Urinary bladder (tissue), 3 donors: ENCODE measurements at regions not wholly inside any gene's neighbourhood (a gene's known extent, or its start where the extent isn't known, plus 50 kb on each side); places are given as distances from the start of the nearest gene placed in this dataset.

ENCODE experiments used
- DNase-seq: peaks from one replicate; pipeline ENCODE4 v3.0.0-alpha.2; 2015; ENCODE audit errors: extremely low spot score
- H3K27ac ChIP-seq: one replicate; pipeline ENCODE4 v1.5.1; 2013; ENCODE audit warnings: low read depth, mild to moderate bottlenecking, moderate library complexity
- H3K36me3 ChIP-seq: one replicate; pipeline ENCODE4 v1.6.1; 2013; ENCODE audit warnings: mild to moderate bottlenecking, moderate library complexity; ENCODE audit not compliant: insufficient read depth
- H3K4me1 ChIP-seq: one replicate; pipeline ENCODE4 v1.6.1; 2013; ENCODE audit warnings: mild to moderate bottlenecking, moderate library complexity; ENCODE audit not compliant: insufficient read depth
- H3K4me3 ChIP-seq: one replicate; pipeline ENCODE4 v1.5.1; 2013; ENCODE audit warnings: low read depth, low read length
- WGBS: extraction: QIAGEN DNeasy Blood & Tissue Kit; methylation state at CpG from one replicate; pipeline ENCODE4 v1.1.7; 2013; 5-methylcytosine and 5-hydroxymethylcytosine counted together
- donor health status: healthy with polysubstance abuse.
- donor health status: healthy.

GRCh38 chr12:30482650-30483049 lies 213.0 kb downstream of the IPO8 start:
- Histone ChIP-seq H3K4me3 (no peak overlapping the region), H3K27ac (no peak overlapping the region), H3K36me3 (no peaks in the 10 kb centered on the region), H3K4me1 (no peaks in the 10 kb centered on the region)
- 95% methylated on average over 1 of the region's 1 CpG for WGBS
- DNase-seq, result no peak

DNA sequence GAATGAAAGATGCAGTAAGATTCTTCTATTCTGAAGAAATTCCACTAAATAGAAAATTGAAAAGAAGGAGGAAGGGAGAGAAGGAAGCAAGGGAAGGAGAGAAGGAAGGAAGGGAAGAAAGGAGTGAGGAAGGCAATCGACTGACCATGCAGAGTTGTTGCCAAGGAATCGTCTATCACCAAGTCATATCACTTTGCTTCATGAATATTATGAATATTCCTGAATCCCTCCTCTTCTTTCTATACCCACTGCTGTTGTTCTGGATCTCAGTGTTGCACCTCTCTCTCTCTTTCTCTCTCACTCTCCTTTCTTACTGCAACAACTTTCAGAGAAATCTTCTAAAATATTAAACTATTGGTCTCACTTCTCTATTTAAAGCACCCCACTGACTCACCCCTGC lies 222.4 kb downstream of the IPO8 start:
- no peak for DNase-seq
- H3K36me3 ChIP-seq, result no peaks in the 10 kb centered on the region
- H3K27ac ChIP-seq, result no peak overlapping the region
- H3K4me1 ChIP-seq, result no peaks in the 10 kb centered on the region
- 61% methylated on average over 2 of the region's 2 CpGs for WGBS
- H3K4me3 ChIP-seq, result no peak overlapping the region

DNA sequence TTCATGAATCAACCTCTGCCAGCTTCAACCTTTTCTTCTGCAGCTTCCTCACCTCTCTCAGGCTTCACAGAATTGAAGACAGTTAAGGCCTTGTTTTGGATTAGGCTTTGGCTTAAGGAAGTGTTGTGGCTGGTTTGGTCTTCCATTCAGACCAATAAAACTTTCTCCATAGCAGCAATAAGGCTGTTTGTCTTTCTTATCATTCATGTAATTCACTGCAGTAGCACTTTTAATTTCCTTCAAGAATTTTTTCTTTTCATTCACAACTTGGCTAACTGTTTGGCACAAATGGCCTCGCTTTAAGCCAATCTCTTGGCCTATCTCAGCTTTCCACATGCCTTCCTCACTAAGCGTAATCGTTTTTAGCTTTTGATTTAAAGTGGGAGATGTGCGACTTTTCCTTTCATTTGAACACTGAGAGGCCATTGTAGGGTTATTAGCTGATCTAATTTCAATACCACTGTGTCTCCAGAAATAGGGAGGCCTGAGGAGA lies 229.5 kb downstream of the IPO8 start:
- WGBS, result 73% methylated on average over 4 of the region's 4 CpGs
- Histone ChIP-seq H3K27ac (no peak overlapping the region), H3K4me1 (no peaks in the 10 kb centered on the region), H3K4me3 (no peak overlapping the region), H3K36me3 (no peaks in the 10 kb centered on the region)
- no peak for DNase-seq

GRCh38 chr12:30463636-30464035 lies 232.0 kb downstream of the IPO8 start:
- H3K4me1 ChIP-seq, result no peaks in the 10 kb centered on the region
- no peak for DNase-seq
- H3K36me3 ChIP-seq, result no peaks in the 10 kb centered on the region
- H3K27ac ChIP-seq, result no peak overlapping the region
- 83% methylated on average over 2 of the region's 2 CpGs for WGBS
- H3K4me3 ChIP-seq, result no peak overlapping the region

DNA sequence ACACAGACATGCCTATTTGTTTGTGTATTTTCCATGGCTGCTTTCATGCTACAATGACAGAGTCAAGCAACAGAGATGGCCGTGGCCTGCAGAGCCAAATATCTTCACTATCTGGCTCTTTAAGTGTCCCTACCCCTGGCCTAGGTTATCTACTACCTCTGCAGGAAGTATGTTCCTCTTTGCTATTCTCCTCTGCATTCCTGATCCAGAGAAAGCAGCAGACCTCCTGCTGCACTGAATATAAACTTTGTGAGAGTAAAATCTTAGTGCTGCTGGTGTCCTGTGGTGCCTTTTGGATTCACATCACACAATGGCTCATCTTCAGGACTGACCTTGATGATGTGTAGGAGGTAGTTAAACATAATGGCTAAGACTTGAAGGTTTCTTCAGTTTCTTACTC lies 233.4 kb downstream of the IPO8 start:
- no peaks in the 10 kb centered on the region for H3K36me3 ChIP-seq
- H3K4me1 ChIP-seq, result no peaks in the 10 kb centered on the region
- 68% methylated on average over 1 of the region's 1 CpG for WGBS
- no peak overlapping the region for H3K4me3 ChIP-seq
- no peak overlapping the region for H3K27ac ChIP-seq
- no peak for DNase-seq

- H3K4me1 ChIP-seq, result no peaks in the 10 kb centered on the region
- no peaks in the 10 kb centered on the region for H3K36me3 ChIP-seq
- H3K4me3 ChIP-seq, result no peak overlapping the region
- DNase-seq, result no peak
- H3K27ac ChIP-seq, result no peak overlapping the region
Observed at GRCh38 chr12:30461026-30461615, 234.5 kb downstream of the IPO8 start.

DNA sequence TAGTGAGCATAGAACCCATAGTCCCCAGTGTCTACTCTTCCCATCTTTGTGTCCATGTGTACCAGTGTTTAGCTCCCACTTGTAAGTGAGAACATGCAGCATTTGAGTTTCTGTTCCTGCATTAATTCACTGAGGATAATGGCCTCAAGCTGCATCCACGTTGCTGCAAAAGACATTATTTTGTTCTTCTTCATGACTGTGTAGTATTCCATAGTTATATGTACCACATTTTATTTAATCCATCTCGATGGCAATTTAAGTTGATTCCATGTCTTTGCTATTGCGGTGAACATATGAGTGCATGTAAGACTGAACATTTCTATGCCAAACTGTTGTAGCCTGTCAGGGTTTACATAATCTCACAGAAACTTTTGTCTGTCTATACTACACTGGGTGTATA lies 237.2 kb downstream of the IPO8 start:
- no peak for DNase-seq
- H3K36me3 ChIP-seq, result no peaks in the 10 kb centered on the region
- 92% methylated on average over 3 of the region's 3 CpGs for WGBS
- no peaks in the 10 kb centered on the region for H3K4me1 ChIP-seq
- no peak overlapping the region for H3K4me3 ChIP-seq
- H3K27ac ChIP-seq, result no peak overlapping the region

DNA sequence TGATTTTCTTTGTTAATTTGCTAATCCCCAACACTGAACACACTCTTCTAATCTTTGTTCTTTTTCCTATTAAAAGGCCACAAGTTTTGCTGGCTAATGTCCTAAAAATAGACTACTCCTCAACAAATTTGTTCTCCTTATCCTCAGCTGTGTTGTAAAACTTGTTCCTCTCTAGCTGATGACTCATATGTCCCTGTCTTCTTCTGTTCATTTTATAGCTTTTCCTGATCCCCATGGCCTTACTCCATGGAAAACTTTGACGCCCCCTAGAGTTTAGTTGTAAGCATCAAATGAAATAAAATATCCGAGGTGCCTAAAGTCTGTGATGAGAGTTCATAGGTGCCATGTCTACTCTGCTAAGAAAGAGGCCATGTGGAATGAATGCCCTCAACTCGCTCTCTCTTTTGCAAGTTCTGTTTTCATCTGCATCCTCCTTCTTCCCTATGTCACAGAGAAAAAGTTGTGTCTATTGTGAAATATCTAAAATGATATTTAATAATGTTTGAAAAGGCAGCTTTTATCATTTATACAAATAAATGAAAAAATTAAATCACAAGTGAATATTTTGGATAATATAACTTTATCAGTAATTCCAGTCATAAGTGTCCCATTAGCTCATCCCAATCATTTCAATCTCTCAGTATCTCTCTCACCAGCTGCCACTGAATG lies 237.9 kb downstream of the IPO8 start:
- Histone ChIP-seq H3K4me3 (no peak overlapping the region), H3K4me1 (no peaks in the 10 kb centered on the region), H3K27ac (peak overlapping the region; percentile 60), H3K36me3 (no peaks in the 10 kb centered on the region)
- no peak for DNase-seq
- WGBS, result 42% methylated on average over 3 of the region's 3 CpGs

DNA sequence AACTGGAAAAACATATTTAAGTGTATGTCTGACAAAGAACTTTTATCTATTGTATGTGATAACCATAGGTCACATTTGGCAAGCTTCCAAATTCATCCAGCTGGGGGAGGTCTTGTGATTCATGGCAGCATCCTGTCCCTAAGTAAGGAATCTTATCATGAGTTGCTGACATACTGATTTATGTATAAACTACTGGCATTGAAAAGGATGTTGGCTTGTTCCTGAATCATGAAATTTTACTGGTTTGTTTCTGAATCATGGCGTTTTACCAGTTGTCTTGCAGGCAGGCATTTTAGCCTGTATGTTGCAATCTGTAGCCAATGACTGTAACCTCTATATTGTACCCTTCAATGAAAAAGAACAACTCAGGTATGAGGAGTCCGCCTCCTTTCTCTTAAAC lies 244.8 kb downstream of the IPO8 start:
- DNase-seq, result no peak
- H3K27ac ChIP-seq, result no peak overlapping the region
- H3K4me1 ChIP-seq, result no peaks in the 10 kb centered on the region
- H3K4me3 ChIP-seq, result no peak overlapping the region
- 66% methylated on average over 2 of the region's 2 CpGs for WGBS
- no peaks in the 10 kb centered on the region for H3K36me3 ChIP-seq

- no peak for DNase-seq
- no peak overlapping the region for H3K4me3 ChIP-seq
- no peaks in the 10 kb centered on the region for H3K36me3 ChIP-seq
- H3K4me1 ChIP-seq, result no peaks in the 10 kb centered on the region
- no peak overlapping the region for H3K27ac ChIP-seq
Observed at GRCh38 chr12:30450226-30450625, 245.4 kb downstream of the IPO8 start.

- no peak overlapping the region for H3K4me3 ChIP-seq
- DNase-seq, result no peak
- WGBS, result 75% methylated on average over 2 of the region's 2 CpGs
- no peak overlapping the region for H3K27ac ChIP-seq
- H3K36me3 ChIP-seq, result no peaks in the 10 kb centered on the region
- H3K4me1 ChIP-seq, result no peaks in the 10 kb centered on the region
Observed at GRCh38 chr12:30448038-30448437, 247.6 kb downstream of the IPO8 start.

DNA sequence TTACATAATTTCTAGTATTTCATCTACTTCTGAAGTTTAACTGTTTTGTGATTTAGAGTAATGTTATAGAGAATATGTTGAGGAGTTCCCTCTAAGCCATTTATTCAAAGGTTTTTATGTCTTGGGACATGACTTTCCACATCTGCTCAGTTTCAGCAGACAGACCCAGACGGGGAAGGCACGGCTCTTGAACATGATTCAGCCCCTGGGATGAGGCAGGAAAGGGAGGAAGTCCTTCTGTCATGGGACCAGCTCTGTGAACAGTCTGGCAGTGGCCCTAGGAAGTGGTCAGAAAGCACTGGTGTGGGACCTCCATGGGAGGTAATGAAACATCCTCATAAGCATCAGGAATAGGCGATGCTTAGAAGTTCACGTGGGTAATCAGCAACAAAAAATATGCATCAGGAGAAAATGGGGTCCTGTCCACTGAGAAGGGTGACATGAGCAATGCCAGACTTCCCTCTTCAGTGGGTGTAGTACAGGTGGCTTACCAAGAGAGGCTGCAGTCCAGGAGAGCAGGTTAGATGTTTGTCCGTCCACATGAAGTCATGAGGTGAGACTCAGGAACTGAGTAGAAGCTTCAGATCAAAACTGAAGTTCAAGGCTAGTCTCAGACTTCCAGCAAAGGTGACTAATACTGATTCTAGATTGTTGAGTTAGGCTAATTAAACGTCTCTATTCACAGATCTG lies 248.5 kb downstream of the IPO8 start:
- H3K27ac ChIP-seq, result no peak overlapping the region
- H3K4me1 ChIP-seq, result no peaks in the 10 kb centered on the region
- DNase-seq, result no peak
- no peak overlapping the region for H3K4me3 ChIP-seq
- WGBS, result 65% methylated on average over 6 of the region's 6 CpGs
- H3K36me3 ChIP-seq, result no peaks in the 10 kb centered on the region

DNA sequence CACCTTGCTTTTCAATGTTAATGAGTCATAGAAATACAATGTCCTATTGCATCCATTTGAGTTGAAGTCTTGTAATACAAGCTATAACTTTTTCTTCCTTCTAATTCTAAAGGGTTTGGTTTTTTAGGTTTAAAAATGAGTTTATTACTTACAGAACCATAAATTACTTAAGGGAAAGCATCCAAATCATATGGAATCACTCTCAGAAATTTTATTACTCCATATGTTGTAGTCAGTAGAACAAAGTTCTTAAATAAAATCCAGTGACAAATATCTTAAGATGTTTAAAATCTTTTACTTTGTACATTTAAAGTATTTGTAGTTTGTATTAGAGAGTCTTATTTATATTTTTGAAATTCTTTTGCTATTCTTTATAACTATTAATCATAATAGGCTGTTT lies 253.2 kb downstream of the IPO8 start:
- Histone ChIP-seq H3K4me3 (no peak overlapping the region), H3K27ac (no peak overlapping the region), H3K36me3 (no peaks in the 10 kb centered on the region), H3K4me1 (no peaks in the 10 kb centered on the region)
- no peak for DNase-seq

- Histone ChIP-seq H3K4me1 (peaks cover 2% of the 10 kb centered on the region), H3K4me3 (no peak overlapping the region), H3K36me3 (no peaks in the 10 kb centered on the region), H3K27ac (no peak overlapping the region)
- 84% methylated on average over 7 of the region's 7 CpGs for WGBS
- no peak for DNase-seq
Observed at GRCh38 chr12:30440826-30441602, 254.7 kb downstream of the IPO8 start.
